Immature natural killer cell (primary cell): ENCODE measurements at regions not wholly inside any gene's neighbourhood (a gene's known extent, or its start where the extent isn't known, plus 50 kb on each side); places are given as distances from the start of the nearest gene placed in this dataset.

Experiments
- DNase-seq, 3 donors: peaks; one replicate each; pipeline ENCODE4 v3.0.0; 2022; ENCODE audit warnings: mixed read lengths in 1 of 3
- H3K27ac Mint-ChIP-seq, 6 donors: one replicate each; pipeline ENCODE4 v1.8.0; 2020; ENCODE audit warnings: mixed read lengths in 6 of 6, mild to moderate bottlenecking in 5 of 6, inconsistent platforms in 4 of 6, moderate library complexity in 3 of 6
- H3K27me3 Mint-ChIP-seq, 3 donors: one replicate each; pipeline ENCODE4 v1.8.0; 2020 to 2021; ENCODE audit warnings: low read depth in 3 of 3, mild to moderate bottlenecking in 3 of 3, mixed read lengths in 3 of 3, moderate library complexity in 3 of 3, inconsistent platforms in 1 of 3
- H3K36me3 Mint-ChIP-seq, 3 donors: one replicate each; pipeline ENCODE4 v1.8.0; 2020; ENCODE audit warnings: mixed read lengths in 3 of 3, inconsistent platforms in 2 of 3, mild to moderate bottlenecking in 2 of 3
- H3K4me1 Mint-ChIP-seq, 2 donors: one replicate each; pipeline ENCODE4 v1.8.0; 2020; ENCODE audit warnings: inconsistent platforms in 2 of 2, mild to moderate bottlenecking in 2 of 2, mixed read lengths in 2 of 2, moderate library complexity in 1 of 2
- H3K4me3 Mint-ChIP-seq, 5 donors: one replicate each; pipeline ENCODE4 v1.8.0; 2020; ENCODE audit warnings: mild to moderate bottlenecking in 5 of 5, mixed read lengths in 5 of 5, inconsistent platforms in 3 of 5, moderate library complexity in 3 of 5
- H3K9me3 Mint-ChIP-seq, 6 donors: one replicate each; pipeline ENCODE4 v1.8.0; 2020; ENCODE audit warnings: mild to moderate bottlenecking in 6 of 6, mixed read lengths in 6 of 6, inconsistent platforms in 4 of 6, moderate library complexity in 3 of 6

GRCh38 chr4:163958751-163959150 lies 464.3 kb downstream of the TMA16 start:
- no peak for DNase-seq
- H3K4me3 Mint-ChIP-seq = no peak overlapping the region
- peaks cover 0 to 13% (median 3%) of the 10 kb centered on the region in 6 donors for H3K9me3 Mint-ChIP-seq
- H3K36me3 Mint-ChIP-seq = no peaks in the 10 kb centered on the region
- no peaks in the 10 kb centered on the region for H3K4me1 Mint-ChIP-seq
- H3K27me3 Mint-ChIP-seq = no peaks in the 10 kb centered on the region
- no peak overlapping the region for H3K27ac Mint-ChIP-seq

- Mint-ChIP-seq H3K4me3 (no peak overlapping the region), H3K4me1 (no peaks in the 10 kb centered on the region), H3K27me3 (no peaks in the 10 kb centered on the region), H3K9me3 (peaks cover 0 to 13% (median 4%) of the 10 kb centered on the region in 6 donors), H3K27ac (no peak overlapping the region), H3K36me3 (no peaks in the 10 kb centered on the region)
- DNase-seq = no peak
These were observed 465.4 kb downstream of the TMA16 start for GRCh38 chr4:163959932-163960331.

- no peak overlapping the region for H3K4me3 Mint-ChIP-seq
These were observed 472.1 kb downstream of the TMA16 start for GRCh38 chr4:163966612-163967011.

GRCh38 chr4:163967263-163967662 lies 472.8 kb downstream of the TMA16 start:
- Mint-ChIP-seq H3K27ac (no peak overlapping the region), H3K27me3 (peaks cover 0 to 7% (median 2%) of the 10 kb centered on the region in 3 donors), H3K4me3 (no peak overlapping the region), H3K36me3 (no peaks in the 10 kb centered on the region), H3K9me3 (peaks cover 0 to 15% (median 4%) of the 10 kb centered on the region in 6 donors), H3K4me1 (no peaks in the 10 kb centered on the region)
- DNase-seq = no peak

More at GRCh38 chr4:163966612-163967011, 472.1 kb downstream of the TMA16 start:
- H3K27ac Mint-ChIP-seq = no peak overlapping the region
- H3K36me3 Mint-ChIP-seq = no peaks in the 10 kb centered on the region
- H3K27me3 Mint-ChIP-seq = peaks cover 0 to 7% (median 2%) of the 10 kb centered on the region in 3 donors
- DNase-seq = no peak
- no peaks in the 10 kb centered on the region for H3K4me1 Mint-ChIP-seq
- H3K9me3 Mint-ChIP-seq = peaks cover 0 to 12% (median under 1%) of the 10 kb centered on the region in 6 donors

- H3K4me3 Mint-ChIP-seq = no peak overlapping the region
- no peaks in the 10 kb centered on the region for H3K4me1 Mint-ChIP-seq
- no peak for DNase-seq
- peaks cover 0 to 7% (median 2%) of the 10 kb centered on the region in 3 donors for H3K27me3 Mint-ChIP-seq
- no peak overlapping the region for H3K27ac Mint-ChIP-seq
- peaks cover 0 to 15% (median 4%) of the 10 kb centered on the region in 6 donors for H3K9me3 Mint-ChIP-seq
- H3K36me3 Mint-ChIP-seq = no peaks in the 10 kb centered on the region
These were observed 473.2 kb downstream of the TMA16 start for GRCh38 chr4:163967710-163968109.

GRCh38 chr4:163969291-163969690 lies 474.8 kb downstream of the TMA16 start:
- no peaks in the 10 kb centered on the region for H3K4me1 Mint-ChIP-seq
- no peak overlapping the region for H3K27ac Mint-ChIP-seq
- DNase-seq = no peak

GRCh38 chr4:163976588-163976987 lies 482.1 kb downstream of the TMA16 start:
- Mint-ChIP-seq H3K27me3 (peaks cover 0 to 1% (median 0%) of the 10 kb centered on the region in 3 donors), H3K4me3 (no peak overlapping the region), H3K4me1 (peaks cover 0 to 2% of the 10 kb centered on the region in 2 donors), H3K27ac (no peak overlapping the region), H3K36me3 (no peaks in the 10 kb centered on the region), H3K9me3 (peaks cover 0 to 10% (median 4%) of the 10 kb centered on the region in 6 donors)
- DNase-seq = no peak

More at GRCh38 chr4:163969291-163969690, 474.8 kb downstream of the TMA16 start:
- H3K27me3 Mint-ChIP-seq = peaks cover 0 to 7% (median 2%) of the 10 kb centered on the region in 3 donors
- H3K36me3 Mint-ChIP-seq = no peaks in the 10 kb centered on the region
- no peak overlapping the region for H3K4me3 Mint-ChIP-seq
- peaks cover 0 to 15% (median 4%) of the 10 kb centered on the region in 6 donors for H3K9me3 Mint-ChIP-seq

- Mint-ChIP-seq H3K4me3 (no peak overlapping the region), H3K36me3 (no peaks in the 10 kb centered on the region), H3K27me3 (peaks cover 0 to 5% (median 0%) of the 10 kb centered on the region in 3 donors), H3K9me3 (peaks cover 0 to 14% (median 1%) of the 10 kb centered on the region in 6 donors), H3K4me1 (no peaks in the 10 kb centered on the region), H3K27ac (no peak overlapping the region)
- no peak for DNase-seq
These were observed 493.9 kb downstream of the TMA16 start for GRCh38 chr4:163988391-163988790.

GRCh38 chr4:163988865-163989264 lies 494.4 kb downstream of the TMA16 start:
- H3K27me3 Mint-ChIP-seq = peaks cover 0 to 5% (median 0%) of the 10 kb centered on the region in 3 donors
- no peaks in the 10 kb centered on the region for H3K36me3 Mint-ChIP-seq
- no peaks in the 10 kb centered on the region for H3K4me1 Mint-ChIP-seq
- H3K4me3 Mint-ChIP-seq = no peak overlapping the region
- DNase-seq = no peak
- H3K27ac Mint-ChIP-seq = no peak overlapping the region
- H3K9me3 Mint-ChIP-seq = peaks cover 0 to 14% (median 1%) of the 10 kb centered on the region in 6 donors

- Mint-ChIP-seq H3K4me3 (no peak overlapping the region), H3K9me3 (peaks cover 0 to 14% (median 0%) of the 10 kb centered on the region in 6 donors), H3K36me3 (no peaks in the 10 kb centered on the region), H3K4me1 (no peaks in the 10 kb centered on the region), H3K27ac (no peak overlapping the region), H3K27me3 (peaks cover 0 to 5% (median 2%) of the 10 kb centered on the region in 3 donors)
- DNase-seq = no peak
These were observed 496.9 kb downstream of the TMA16 start for GRCh38 chr4:163991298-163991865.

GRCh38 chr4:164009435-164009834 lies 514.9 kb downstream of the TMA16 start:
- no peak overlapping the region for H3K4me3 Mint-ChIP-seq
- peaks cover 2 to 4% (median 2%) of the 10 kb centered on the region in 3 donors for H3K27me3 Mint-ChIP-seq
- no peak overlapping the region for H3K27ac Mint-ChIP-seq
- H3K36me3 Mint-ChIP-seq = no peaks in the 10 kb centered on the region
- H3K9me3 Mint-ChIP-seq = peaks cover 0 to 8% (median 4%) of the 10 kb centered on the region in 6 donors
- no peaks in the 10 kb centered on the region for H3K4me1 Mint-ChIP-seq
- no peak for DNase-seq

GRCh38 chr4:164011791-164012190 lies 517.3 kb downstream of the TMA16 start:
- Mint-ChIP-seq H3K36me3 (no peaks in the 10 kb centered on the region), H3K27ac (no peak overlapping the region), H3K4me3 (no peak overlapping the region), H3K27me3 (peaks cover 0 to 3% (median 2%) of the 10 kb centered on the region in 3 donors), H3K4me1 (no peaks in the 10 kb centered on the region), H3K9me3 (peaks cover 0 to 8% (median 2%) of the 10 kb centered on the region in 6 donors)
- no peak for DNase-seq

- no peak overlapping the region for H3K27ac Mint-ChIP-seq
- peaks cover 0 to 8% (median 2%) of the 10 kb centered on the region in 6 donors for H3K9me3 Mint-ChIP-seq
- H3K4me3 Mint-ChIP-seq = no peak overlapping the region
- H3K4me1 Mint-ChIP-seq = no peaks in the 10 kb centered on the region
- peaks cover 0 to 3% (median 2%) of the 10 kb centered on the region in 3 donors for H3K27me3 Mint-ChIP-seq
- H3K36me3 Mint-ChIP-seq = no peaks in the 10 kb centered on the region
- DNase-seq = peak in 2 of 3 donors; percentile 6 to 31
These were observed 518.0 kb downstream of the TMA16 start for GRCh38 chr4:164012396-164013027.

- Mint-ChIP-seq H3K4me3 (no peak overlapping the region), H3K27me3 (peaks cover 0 to 3% (median 0%) of the 10 kb centered on the region in 3 donors), H3K27ac (no peak overlapping the region), H3K9me3 (peaks cover 2 to 27% (median 6%) of the 10 kb centered on the region in 6 donors), H3K36me3 (no peaks in the 10 kb centered on the region), H3K4me1 (no peaks in the 10 kb centered on the region)
- no peak for DNase-seq
These were observed 527.5 kb downstream of the TMA16 start for GRCh38 chr4:164021947-164022346.
